ENCODE measurements at regions not wholly inside any gene's neighbourhood (a gene's known extent, or its start where the extent isn't known, plus 50 kb on each side); places are given as distances from the start of the nearest gene placed in this dataset.

DNA sequence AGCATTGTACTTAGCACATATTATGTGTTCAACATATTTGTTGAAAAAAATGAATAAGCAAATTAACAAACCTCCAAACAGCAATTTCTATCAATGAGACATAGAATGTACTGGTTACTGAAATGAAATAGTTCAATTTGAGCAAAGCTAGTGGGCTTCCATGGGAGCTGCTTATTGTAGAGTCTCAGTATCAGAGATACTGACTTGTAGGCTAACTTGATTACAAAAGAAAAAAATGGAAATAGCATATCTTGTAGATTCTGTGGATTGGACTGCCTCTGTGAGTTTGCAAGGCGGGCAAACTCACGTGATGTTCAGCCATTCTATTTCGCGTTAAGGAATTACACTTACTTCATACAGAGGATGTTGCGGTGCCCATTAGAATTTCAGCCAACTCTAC is 222.1 kb upstream of the JADE1 start:
- TF ChIP-seq, protein P1, sequence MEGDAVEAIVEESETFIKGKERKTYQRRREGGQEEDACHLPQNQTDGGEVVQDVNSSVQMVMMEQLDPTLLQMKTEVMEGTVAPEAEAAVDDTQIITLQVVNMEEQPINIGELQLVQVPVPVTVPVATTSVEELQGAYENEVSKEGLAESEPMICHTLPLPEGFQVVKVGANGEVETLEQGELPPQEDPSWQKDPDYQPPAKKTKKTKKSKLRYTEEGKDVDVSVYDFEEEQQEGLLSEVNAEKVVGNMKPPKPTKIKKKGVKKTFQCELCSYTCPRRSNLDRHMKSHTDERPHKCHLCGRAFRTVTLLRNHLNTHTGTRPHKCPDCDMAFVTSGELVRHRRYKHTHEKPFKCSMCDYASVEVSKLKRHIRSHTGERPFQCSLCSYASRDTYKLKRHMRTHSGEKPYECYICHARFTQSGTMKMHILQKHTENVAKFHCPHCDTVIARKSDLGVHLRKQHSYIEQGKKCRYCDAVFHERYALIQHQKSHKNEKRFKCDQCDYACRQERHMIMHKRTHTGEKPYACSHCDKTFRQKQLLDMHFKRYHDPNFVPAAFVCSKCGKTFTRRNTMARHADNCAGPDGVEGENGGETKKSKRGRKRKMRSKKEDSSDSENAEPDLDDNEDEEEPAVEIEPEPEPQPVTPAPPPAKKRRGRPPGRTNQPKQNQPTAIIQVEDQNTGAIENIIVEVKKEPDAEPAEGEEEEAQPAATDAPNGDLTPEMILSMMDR (IDR thresholded peaks at IDR 0.05): no peak
- TF ChIP-seq POLR2AphosphoS5 (IDR thresholded peaks at IDR 0.05) (no peak), POLR2A (IDR thresholded peaks at IDR 0.05) (no peak)

Data from breast epithelium (tissue), 3 donors.